Chondrocyte (in vitro differentiated cells): ENCODE measurements at regions not wholly inside any gene's neighbourhood (a gene's known extent, or its start where the extent isn't known, plus 50 kb on each side); places are given as distances from the start of the nearest gene placed in this dataset.
A peak's percentile ranks its signal among the peaks of the same experiment; 100 is the strongest.

Experiments
- DNase-seq: peaks from one replicate; pipeline ENCODE4 v3.0.0; 2021; ENCODE audit warnings: mixed read lengths, low spot score
- H3K27ac Mint-ChIP-seq: one replicate; pipeline ENCODE4 v1.8.0; 2021; ENCODE audit warnings: mild to moderate bottlenecking, moderate library complexity, mixed read lengths; ENCODE audit not compliant: unreplicated experiment
- H3K27me3 Mint-ChIP-seq: 2 replicates; pipeline ENCODE4 v1.8.0; 2021; ENCODE audit warnings: low read depth, mixed read lengths
- H3K36me3 Mint-ChIP-seq: 2 replicates; pipeline ENCODE4 v1.8.0; 2021; ENCODE audit warnings: low read depth, mixed read lengths
- H3K4me1 Mint-ChIP-seq: 2 replicates; pipeline ENCODE4 v1.8.0; 2021; ENCODE audit warnings: low read depth, mild to moderate bottlenecking, mixed read lengths
- H3K4me3 Mint-ChIP-seq: one replicate; pipeline ENCODE4 v1.8.0; 2021; ENCODE audit warnings: mild to moderate bottlenecking, moderate library complexity, mixed read lengths; ENCODE audit not compliant: unreplicated experiment
- H3K9me3 Mint-ChIP-seq: 2 replicates; pipeline ENCODE4 v1.8.0; 2021; ENCODE audit warnings: low read depth, mixed read lengths
- TF ChIP-seq, protein P1 (sequence below): fragments of 200-600 bp; sonication (generic); IDR thresholded peaks from 2 replicates; pipeline ENCODE4 v1.5.0; 2021; ENCODE audit warnings: antibody characterized with exemption, mild to moderate bottlenecking, moderate library complexity

DNA sequence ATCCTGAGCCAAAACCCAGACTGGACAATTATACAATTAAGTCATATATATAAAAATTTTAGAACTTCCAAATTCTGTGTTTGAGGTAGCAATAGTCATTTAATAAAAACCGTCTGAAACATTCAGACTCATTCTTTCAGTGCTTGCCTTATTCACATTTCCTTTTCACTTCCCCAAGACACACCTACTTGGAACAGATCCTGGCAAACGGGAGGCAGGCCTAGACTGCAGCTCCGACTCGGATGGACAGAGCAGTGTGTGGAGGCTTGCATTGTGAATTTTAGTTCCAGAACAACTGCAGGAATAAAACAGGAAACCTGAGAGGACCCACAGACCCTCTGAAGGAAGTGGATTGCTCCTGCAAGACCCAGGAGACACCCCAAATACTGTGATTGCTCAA, 341.4 kb downstream of the CNTN3 start:
- DNase-seq = no peak
- H3K4me3 Mint-ChIP-seq = no peak overlapping the region
- H3K27ac Mint-ChIP-seq = no peak overlapping the region
- TF ChIP-seq, protein P1, sequence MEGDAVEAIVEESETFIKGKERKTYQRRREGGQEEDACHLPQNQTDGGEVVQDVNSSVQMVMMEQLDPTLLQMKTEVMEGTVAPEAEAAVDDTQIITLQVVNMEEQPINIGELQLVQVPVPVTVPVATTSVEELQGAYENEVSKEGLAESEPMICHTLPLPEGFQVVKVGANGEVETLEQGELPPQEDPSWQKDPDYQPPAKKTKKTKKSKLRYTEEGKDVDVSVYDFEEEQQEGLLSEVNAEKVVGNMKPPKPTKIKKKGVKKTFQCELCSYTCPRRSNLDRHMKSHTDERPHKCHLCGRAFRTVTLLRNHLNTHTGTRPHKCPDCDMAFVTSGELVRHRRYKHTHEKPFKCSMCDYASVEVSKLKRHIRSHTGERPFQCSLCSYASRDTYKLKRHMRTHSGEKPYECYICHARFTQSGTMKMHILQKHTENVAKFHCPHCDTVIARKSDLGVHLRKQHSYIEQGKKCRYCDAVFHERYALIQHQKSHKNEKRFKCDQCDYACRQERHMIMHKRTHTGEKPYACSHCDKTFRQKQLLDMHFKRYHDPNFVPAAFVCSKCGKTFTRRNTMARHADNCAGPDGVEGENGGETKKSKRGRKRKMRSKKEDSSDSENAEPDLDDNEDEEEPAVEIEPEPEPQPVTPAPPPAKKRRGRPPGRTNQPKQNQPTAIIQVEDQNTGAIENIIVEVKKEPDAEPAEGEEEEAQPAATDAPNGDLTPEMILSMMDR = no peak
- peaks cover 5% of the 10 kb centered on the region for H3K4me1 Mint-ChIP-seq
- H3K36me3 Mint-ChIP-seq = peaks cover 4% of the 10 kb centered on the region
- peaks cover 3% of the 10 kb centered on the region for H3K27me3 Mint-ChIP-seq
- peaks cover 15% of the 10 kb centered on the region for H3K9me3 Mint-ChIP-seq

DNA sequence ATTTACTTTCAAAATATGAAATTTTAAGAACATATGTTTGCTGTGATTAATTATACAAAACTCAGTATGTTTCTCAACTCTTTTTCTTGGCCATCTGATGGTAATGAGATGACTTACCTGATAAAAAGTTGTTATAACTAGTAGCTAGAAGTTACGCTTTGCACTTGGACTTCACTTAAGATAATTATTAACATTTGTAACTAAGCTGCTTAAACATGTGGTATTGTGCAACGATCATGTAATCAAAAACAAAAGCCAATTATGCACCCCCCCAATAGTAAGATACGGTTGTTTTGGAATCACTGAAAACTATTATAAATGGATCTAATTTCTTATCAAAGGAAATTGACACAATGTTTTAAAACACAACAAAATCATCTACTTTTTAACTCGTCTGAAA, 342.9 kb downstream of the CNTN3 start:
- no peaks in the 10 kb centered on the region for H3K9me3 Mint-ChIP-seq
- H3K4me1 Mint-ChIP-seq = peaks cover 12% of the 10 kb centered on the region
- no peak overlapping the region for H3K4me3 Mint-ChIP-seq
- TF ChIP-seq, protein P1 = no peak
- no peak overlapping the region for H3K27ac Mint-ChIP-seq
- DNase-seq = no peak
- H3K36me3 Mint-ChIP-seq = no peaks in the 10 kb centered on the region
- H3K27me3 Mint-ChIP-seq = peaks cover 3% of the 10 kb centered on the region

DNA sequence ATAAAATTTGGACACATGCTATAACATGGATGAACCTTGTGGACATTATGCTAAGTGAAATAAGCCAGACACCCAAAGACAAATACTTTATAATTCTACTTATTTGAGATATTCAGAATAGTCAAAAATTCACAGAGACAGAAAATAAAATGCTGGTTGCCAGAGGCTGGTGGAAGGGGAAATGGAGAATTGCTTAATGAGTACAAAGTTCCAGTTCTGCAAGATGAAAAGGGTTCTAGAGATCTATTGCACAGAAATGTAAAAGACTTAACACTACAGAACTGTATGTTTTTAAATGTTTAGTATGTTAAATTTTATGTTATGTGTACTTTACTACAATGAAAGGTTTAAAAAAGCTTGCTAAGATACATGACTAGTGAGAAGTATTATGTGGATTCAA, 344.8 kb downstream of the CNTN3 start:
- H3K27ac Mint-ChIP-seq = no peak overlapping the region
- no peak for DNase-seq
- peaks cover 12% of the 10 kb centered on the region for H3K4me1 Mint-ChIP-seq
- H3K4me3 Mint-ChIP-seq = no peak overlapping the region
- H3K36me3 Mint-ChIP-seq = no peaks in the 10 kb centered on the region
- H3K9me3 Mint-ChIP-seq = no peaks in the 10 kb centered on the region
- H3K27me3 Mint-ChIP-seq = peaks cover 2% of the 10 kb centered on the region
- TF ChIP-seq, protein P1 = no peak

DNA sequence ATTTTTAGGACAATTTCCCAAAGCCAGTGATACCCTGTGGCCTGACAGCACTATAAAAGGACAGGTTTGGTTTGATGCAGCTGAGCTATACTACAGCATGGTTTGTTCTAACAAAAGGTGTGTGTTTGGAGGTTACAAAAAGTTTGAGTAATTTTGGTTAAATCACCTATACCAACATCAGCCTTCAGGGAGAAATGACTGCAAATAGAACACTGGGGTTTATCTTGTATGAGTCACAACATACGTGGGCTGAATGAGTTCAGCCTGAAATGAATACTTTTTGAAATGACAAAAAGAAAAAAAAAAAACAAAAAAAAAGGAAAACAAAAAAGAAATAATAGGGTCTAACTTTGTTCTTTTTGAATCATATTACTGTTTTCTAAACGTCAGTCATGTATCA, 345.7 kb downstream of the CNTN3 start:
- TF ChIP-seq, protein P1 = no peak
- no peak overlapping the region for H3K27ac Mint-ChIP-seq
- no peak for DNase-seq
- H3K4me1 Mint-ChIP-seq = peaks cover 12% of the 10 kb centered on the region
- H3K9me3 Mint-ChIP-seq = no peaks in the 10 kb centered on the region
- H3K4me3 Mint-ChIP-seq = no peak overlapping the region
- H3K27me3 Mint-ChIP-seq = peaks cover 2% of the 10 kb centered on the region
- H3K36me3 Mint-ChIP-seq = no peaks in the 10 kb centered on the region

DNA sequence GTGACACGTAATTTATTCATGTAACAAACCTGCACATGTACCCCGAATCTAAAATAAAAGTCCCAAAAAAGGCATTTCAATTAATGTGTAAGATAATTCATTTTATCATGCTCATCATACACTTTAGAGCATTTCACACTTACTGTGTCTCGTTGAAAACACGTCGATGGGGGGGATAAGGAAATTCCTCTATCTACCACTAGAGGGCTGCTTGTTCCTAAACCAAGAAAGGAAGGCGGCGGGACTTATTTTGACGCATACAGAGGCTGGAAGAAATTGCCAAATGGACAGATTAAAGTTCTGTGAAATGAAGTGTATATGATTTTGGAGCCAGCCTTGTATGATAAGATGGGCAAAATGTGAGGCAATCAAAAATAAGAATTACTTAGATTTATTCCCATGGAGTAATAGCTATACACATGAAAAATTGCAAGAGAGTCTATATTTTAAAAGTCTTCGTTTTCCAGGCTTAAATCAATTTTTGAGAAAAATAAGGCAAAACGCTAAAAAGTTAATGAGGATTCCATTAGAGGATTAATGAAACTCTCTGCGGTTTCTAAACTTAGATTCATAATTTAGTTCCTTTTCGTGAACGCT, 346.8 kb downstream of the CNTN3 start:
- TF ChIP-seq, protein P1 = peak; percentile 91
- Mint-ChIP-seq H3K27me3 (peaks cover 2% of the 10 kb centered on the region), H3K36me3 (no peaks in the 10 kb centered on the region), H3K27ac (no peak overlapping the region), H3K4me3 (no peak overlapping the region), H3K4me1 (peaks cover 12% of the 10 kb centered on the region), H3K9me3 (no peaks in the 10 kb centered on the region)
- no peak for DNase-seq
